Gastroesophageal sphincter (tissue), 3 donors: ENCODE measurements at regions not wholly inside any gene's neighbourhood (a gene's known extent, or its start where the extent isn't known, plus 50 kb on each side); places are given as distances from the start of the nearest gene placed in this dataset.

Experiments
- POLR2A ChIP-seq, 2 donors: fragments of 450-650 bp; IDR thresholded peaks; one replicate each; pipeline ENCODE4 v1.6.1; 2017; ENCODE audit warnings: antibody characterized with exemption in 2 of 2, mild to moderate bottlenecking in 2 of 2, moderate library complexity in 1 of 2
- POLR2AphosphoS5 ChIP-seq: sonication (generic); formaldehyde crosslinking; IDR thresholded peaks from one replicate; pipeline ENCODE4 v1.6.1; 2017; ENCODE audit warnings: antibody characterized with exemption
- TF ChIP-seq, protein P1 (sequence below), 4 experiments: fragments of 200-600 bp in 2 of 4; fragments of 450-650 bp in 2 of 4; sonication (generic) in 1 of 4; IDR thresholded peaks; one replicate each; pipeline ENCODE4 v1.5.1; 2017 to 2019; ENCODE audit warnings: antibody characterized with exemption in 4 of 4, mild to moderate bottlenecking in 2 of 4, moderate library complexity in 2 of 4

DNA sequence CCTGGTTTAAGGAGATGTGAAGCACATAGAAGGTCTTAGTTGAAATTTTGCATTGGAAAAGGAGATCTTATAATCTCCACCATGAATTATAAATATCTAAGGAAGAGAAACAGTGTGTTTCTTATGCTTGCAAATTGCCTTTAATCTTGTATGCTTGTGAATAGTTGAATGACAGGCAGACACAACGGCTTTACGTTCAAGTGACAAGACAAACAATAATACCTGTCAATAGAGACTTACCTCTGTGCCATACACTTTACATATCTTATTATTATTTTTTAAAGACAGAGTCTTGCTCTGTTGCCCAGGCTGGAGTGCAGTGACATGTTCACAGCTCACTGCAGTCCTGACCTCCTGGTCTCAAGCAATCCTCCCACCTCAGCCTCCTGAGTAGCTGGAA is 113.7 kb downstream of the QPCT start:
- TF ChIP-seq, protein P1, sequence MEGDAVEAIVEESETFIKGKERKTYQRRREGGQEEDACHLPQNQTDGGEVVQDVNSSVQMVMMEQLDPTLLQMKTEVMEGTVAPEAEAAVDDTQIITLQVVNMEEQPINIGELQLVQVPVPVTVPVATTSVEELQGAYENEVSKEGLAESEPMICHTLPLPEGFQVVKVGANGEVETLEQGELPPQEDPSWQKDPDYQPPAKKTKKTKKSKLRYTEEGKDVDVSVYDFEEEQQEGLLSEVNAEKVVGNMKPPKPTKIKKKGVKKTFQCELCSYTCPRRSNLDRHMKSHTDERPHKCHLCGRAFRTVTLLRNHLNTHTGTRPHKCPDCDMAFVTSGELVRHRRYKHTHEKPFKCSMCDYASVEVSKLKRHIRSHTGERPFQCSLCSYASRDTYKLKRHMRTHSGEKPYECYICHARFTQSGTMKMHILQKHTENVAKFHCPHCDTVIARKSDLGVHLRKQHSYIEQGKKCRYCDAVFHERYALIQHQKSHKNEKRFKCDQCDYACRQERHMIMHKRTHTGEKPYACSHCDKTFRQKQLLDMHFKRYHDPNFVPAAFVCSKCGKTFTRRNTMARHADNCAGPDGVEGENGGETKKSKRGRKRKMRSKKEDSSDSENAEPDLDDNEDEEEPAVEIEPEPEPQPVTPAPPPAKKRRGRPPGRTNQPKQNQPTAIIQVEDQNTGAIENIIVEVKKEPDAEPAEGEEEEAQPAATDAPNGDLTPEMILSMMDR (IDR thresholded peaks at IDR 0.05), result no peak
- TF ChIP-seq POLR2AphosphoS5, result no peak
- no peak for TF ChIP-seq POLR2A (IDR thresholded peaks at IDR 0.05)
